NCI-H1694 (cell line): ENCODE measurements at regions not wholly inside any gene's neighbourhood (a gene's known extent, or its start where the extent isn't known, plus 50 kb on each side); places are given as distances from the start of the nearest gene placed in this dataset.

Experiments used
- DNase-seq: peaks from one replicate; lab custom pipeline; 2025; lab: John Stamatoyannopoulos, UW

GRCh38 chr1:228922722-228923376 lies 187.6 kb downstream of the RHOU start:
- DNase-seq, result no peak

GRCh38 chr1:228923973-228924686 lies 188.9 kb downstream of the RHOU start:
- DNase-seq, result no peak

GRCh38 chr1:228925691-228926090 lies 190.4 kb downstream of the RHOU start:
- DNase-seq, result no peak

- DNase-seq, result no peak
Measured at GRCh38 chr1:228927421-228927820, 192.1 kb downstream of the RHOU start.

GRCh38 chr1:228927946-228928898 lies 192.9 kb downstream of the RHOU start:
- DNase-seq, result no peak

GRCh38 chr1:228929476-228930027 lies 194.3 kb downstream of the RHOU start:
- DNase-seq, result no peak

- DNase-seq, result no peak
Measured at GRCh38 chr1:228930479-228930957, 195.2 kb downstream of the RHOU start.

GRCh38 chr1:228933753-228934152 lies 198.5 kb downstream of the RHOU start:
- DNase-seq, result no peak

GRCh38 chr1:228935198-228935663 lies 200.0 kb downstream of the RHOU start:
- DNase-seq, result no peak

GRCh38 chr1:228935855-228936727 lies 200.8 kb downstream of the RHOU start:
- no peak for DNase-seq

- DNase-seq, result no peak
Measured at GRCh38 chr1:228936881-228937280, 201.6 kb downstream of the RHOU start.

- DNase-seq, result no peak
Measured at GRCh38 chr1:228937351-228937750, 202.1 kb downstream of the RHOU start.

- DNase-seq, result no peak
Measured at GRCh38 chr1:228937851-228938536, 202.7 kb downstream of the RHOU start.

GRCh38 chr1:228938537-228938901 lies 203.2 kb downstream of the RHOU start:
- no peak for DNase-seq

- DNase-seq, result no peak
Measured at GRCh38 chr1:228939001-228939691, 203.9 kb downstream of the RHOU start.

GRCh38 chr1:228939881-228940392 lies 204.7 kb downstream of the RHOU start:
- no peak for DNase-seq

GRCh38 chr1:228940526-228940925 lies 205.2 kb downstream of the RHOU start:
- no peak for DNase-seq

GRCh38 chr1:228940926-228941325 lies 205.6 kb downstream of the RHOU start:
- no peak for DNase-seq

GRCh38 chr1:228941666-228942065 lies 206.4 kb downstream of the RHOU start:
- no peak for DNase-seq

- DNase-seq, result no peak
Measured at GRCh38 chr1:228943436-228943835, 208.2 kb downstream of the RHOU start.
